Epithelial cell of esophagus (primary cell): ENCODE measurements at regions not wholly inside any gene's neighbourhood (a gene's known extent, or its start where the extent isn't known, plus 50 kb on each side); places are given as distances from the start of the nearest gene placed in this dataset.

Experiments used
- DNase-seq: peaks from one replicate; pipeline ENCODE4 v3.0.0; 2010; ENCODE audit warnings: low read depth
- H3K4me3 ChIP-seq: 2 replicates; pipeline ENCODE4 v1.5.1; 2011; ENCODE audit warnings: mild to moderate bottlenecking, low read length, control low read depth
- TF ChIP-seq, protein P1 (sequence below): IDR thresholded peaks from 2 replicates; pipeline ENCODE4 v1.5.1; 2011; ENCODE audit warnings: low read depth, mild to moderate bottlenecking, low read length, control low read depth, inconsistent platforms; ENCODE audit not compliant: insufficient read depth; ENCODE audit errors: missing control alignments

DNA sequence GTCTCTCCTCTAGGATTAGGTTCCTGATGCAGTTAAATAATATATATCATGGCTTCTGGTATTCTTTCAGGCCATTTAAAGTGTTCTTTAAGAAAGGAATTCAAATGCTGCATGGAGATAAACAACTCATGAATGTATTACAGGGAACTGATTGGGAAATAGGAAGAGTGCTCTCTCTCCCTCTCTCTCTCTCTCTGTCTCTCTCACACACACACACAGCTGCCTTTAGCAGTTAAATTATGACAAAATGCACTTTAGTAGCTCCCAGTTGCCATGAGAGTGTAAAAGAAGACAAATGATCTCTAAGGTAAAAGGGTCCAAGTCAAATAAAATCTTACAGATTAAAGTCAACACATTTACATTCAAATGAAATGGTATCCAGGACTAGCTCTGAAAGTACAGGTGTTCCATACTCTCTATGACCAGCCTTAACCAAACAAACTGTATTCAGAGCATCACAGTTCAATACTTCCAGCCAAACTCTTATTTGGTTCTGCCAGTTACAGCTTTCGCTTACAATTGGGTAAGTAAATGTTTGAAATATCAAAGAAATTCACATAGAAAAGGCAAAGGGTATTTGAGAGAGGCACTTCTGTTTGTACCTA, 94.7 kb upstream of the CXXC4 start:
- no peak overlapping the region for H3K4me3 ChIP-seq
- no peak for DNase-seq
- TF ChIP-seq, protein P1, sequence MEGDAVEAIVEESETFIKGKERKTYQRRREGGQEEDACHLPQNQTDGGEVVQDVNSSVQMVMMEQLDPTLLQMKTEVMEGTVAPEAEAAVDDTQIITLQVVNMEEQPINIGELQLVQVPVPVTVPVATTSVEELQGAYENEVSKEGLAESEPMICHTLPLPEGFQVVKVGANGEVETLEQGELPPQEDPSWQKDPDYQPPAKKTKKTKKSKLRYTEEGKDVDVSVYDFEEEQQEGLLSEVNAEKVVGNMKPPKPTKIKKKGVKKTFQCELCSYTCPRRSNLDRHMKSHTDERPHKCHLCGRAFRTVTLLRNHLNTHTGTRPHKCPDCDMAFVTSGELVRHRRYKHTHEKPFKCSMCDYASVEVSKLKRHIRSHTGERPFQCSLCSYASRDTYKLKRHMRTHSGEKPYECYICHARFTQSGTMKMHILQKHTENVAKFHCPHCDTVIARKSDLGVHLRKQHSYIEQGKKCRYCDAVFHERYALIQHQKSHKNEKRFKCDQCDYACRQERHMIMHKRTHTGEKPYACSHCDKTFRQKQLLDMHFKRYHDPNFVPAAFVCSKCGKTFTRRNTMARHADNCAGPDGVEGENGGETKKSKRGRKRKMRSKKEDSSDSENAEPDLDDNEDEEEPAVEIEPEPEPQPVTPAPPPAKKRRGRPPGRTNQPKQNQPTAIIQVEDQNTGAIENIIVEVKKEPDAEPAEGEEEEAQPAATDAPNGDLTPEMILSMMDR, result no peak

DNA sequence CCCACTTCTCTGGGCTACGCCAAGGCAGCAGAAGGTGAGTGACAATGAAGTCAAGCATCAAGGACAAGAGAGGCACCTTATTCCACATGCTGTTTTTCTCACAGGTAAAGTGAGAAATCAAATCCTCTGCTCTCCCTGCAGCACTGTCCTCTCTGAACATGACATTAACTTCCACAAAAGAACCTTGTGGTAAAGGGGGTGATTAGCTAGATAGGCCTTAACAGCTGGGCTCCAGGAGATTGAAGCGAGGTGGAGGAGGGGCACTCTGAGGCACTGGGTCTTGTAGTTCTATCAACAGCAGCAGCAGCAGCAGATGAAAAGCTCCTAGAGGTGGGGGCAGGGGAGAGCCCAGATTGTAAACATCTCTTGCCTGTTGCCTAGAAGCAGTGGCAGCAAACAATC, 96.8 kb upstream of the CXXC4 start:
- TF ChIP-seq, protein P1, result no peak
- H3K4me3 ChIP-seq, result no peak overlapping the region
- no peak for DNase-seq

DNA sequence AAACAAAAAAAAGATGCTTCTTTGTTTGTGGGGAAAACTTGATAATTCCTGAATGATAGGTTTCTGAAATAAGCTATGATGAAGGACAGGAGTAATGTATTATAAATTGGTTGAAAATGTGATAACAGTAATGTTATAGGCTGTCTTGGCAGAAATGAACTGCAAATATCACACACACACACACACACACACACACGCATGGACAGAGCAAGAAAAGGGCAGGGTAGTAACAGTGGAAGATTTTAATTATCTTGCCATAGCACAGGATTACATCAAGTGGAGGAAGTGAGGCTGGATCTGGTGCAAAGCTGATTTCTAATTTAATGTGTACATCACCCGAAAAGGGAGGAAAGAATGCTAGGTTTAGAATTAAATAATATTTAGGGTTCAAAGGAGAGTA, 97.5 kb upstream of the CXXC4 start:
- no peak overlapping the region for H3K4me3 ChIP-seq
- TF ChIP-seq, protein P1, result no peak
- DNase-seq, result no peak

DNA sequence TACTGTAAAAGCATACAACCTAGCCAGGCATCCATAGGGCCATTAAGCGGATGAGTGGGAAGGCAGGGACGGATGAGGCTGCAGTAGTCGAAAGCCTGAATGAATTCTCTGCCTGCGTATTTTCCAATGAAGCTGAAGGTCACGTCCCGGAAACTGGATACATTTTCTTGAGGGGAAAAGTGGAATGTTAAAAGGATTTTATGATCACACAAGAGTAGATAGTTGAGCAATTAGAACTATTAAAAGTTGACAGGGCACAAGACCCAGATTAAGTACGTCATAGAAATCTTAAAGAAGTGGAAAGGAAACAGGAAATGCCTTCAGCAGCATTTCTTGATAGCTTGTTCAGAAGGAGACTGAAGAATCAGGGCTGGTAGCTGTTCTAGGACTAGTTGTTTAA, 98.3 kb upstream of the CXXC4 start:
- TF ChIP-seq, protein P1, result no peak
- H3K4me3 ChIP-seq, result no peak overlapping the region
- no peak for DNase-seq

DNA sequence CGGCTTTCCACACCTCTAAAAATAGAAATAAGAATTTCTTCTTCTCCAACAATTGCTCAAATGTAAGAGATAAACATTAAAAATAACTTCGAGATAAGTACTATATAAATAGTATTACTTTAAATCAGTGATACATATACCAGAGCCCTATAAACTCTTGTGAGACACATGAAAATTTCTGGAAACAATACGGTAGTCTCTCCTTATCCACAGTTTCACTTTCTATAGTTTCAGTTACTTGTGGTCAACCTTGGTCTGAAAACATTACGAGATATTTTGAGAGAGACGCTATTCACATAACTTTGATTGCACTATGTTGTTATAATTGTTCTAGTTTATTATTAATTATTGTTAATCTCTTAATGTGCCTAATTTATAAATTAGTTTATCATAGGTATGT, 101.5 kb upstream of the CXXC4 start:
- no peak for DNase-seq
- TF ChIP-seq, protein P1, result no peak
- H3K4me3 ChIP-seq, result no peak overlapping the region

DNA sequence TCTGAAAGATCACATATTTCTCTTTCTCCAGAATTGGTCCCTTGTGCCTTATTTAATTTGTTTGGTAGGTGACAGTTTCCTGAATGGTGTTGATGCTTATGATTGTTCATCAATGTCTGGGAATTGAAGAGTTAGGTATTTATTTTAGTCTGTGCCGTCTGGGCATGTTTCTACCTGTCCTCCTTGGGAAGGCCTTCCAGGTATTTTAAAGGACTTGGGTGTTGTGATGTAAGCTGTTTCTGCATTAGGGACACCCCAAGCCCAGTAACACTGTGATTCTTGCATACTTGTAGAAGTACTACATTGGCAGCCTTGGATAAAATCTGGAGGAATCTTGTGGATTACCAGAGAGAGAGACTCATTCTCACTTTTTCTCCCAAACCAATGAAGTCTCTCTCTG, 120.8 kb upstream of the CXXC4 start:
- DNase-seq, result peak; percentile 80
- no peak overlapping the region for H3K4me3 ChIP-seq
- TF ChIP-seq, protein P1, result no peak

DNA sequence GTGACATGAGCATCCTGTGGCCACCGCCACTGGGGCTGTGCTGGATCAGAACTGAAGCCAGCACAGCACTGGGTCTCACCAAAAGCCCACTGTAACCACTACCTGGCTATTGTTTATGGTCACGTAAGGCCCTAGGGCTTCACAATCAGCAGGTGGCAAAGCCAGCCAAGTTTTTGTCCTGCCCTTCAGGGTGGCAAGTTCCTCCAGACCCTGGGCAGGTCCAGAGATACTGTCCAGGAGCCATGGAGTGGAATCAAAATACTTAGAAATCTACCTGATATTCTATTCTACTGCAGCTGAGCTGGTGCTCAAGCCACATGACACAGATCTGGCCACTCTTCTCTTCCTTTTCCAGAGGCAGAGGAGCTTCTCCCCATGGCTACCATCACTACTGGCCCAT, 121.2 kb upstream of the CXXC4 start:
- H3K4me3 ChIP-seq, result no peak overlapping the region
- TF ChIP-seq, protein P1, result no peak
- DNase-seq, result no peak
